ENCODE measurements at regions not wholly inside any gene's neighbourhood (a gene's known extent, or its start where the extent isn't known, plus 50 kb on each side); places are given as distances from the start of the nearest gene placed in this dataset.

DNA sequence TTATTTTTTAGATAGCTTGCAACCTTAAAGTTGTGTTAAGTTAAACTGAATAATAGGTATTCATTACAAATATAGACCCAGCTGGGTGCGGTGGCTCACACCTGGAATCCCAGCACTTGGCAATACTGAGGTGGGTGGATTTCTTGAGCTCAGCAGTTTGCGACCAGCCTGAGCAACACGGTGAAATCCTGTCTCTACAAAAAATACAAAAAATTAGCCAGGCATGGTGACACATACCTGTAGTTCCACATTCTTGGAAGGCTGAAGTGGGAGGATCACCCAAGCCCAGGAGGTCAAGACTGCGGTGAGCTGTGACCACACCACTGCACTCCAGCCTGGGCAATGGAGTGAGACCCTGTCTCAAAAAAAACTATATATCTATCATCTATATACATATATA, 386.5 kb downstream of the PCDH17 start (continued):
- TF ChIP-seq, protein P1, sequence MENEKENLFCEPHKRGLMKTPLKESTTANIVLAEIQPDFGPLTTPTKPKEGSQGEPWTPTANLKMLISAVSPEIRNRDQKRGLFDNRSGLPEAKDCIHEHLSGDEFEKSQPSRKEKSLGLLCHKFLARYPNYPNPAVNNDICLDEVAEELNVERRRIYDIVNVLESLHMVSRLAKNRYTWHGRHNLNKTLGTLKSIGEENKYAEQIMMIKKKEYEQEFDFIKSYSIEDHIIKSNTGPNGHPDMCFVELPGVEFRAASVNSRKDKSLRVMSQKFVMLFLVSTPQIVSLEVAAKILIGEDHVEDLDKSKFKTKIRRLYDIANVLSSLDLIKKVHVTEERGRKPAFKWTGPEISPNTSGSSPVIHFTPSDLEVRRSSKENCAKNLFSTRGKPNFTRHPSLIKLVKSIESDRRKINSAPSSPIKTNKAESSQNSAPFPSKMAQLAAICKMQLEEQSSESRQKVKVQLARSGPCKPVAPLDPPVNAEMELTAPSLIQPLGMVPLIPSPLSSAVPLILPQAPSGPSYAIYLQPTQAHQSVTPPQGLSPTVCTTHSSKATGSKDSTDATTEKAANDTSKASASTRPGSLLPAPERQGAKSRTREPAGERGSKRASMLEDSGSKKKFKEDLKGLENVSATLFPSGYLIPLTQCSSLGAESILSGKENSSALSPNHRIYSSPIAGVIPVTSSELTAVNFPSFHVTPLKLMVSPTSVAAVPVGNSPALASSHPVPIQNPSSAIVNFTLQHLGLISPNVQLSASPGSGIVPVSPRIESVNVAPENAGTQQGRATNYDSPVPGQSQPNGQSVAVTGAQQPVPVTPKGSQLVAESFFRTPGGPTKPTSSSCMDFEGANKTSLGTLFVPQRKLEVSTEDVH (IDR thresholded peaks at IDR 0.05; ENCODE audit: low read depth, partially characterized antibody): no peak
- TF ChIP-seq NFYA (IDR thresholded peaks at IDR 0.05; ENCODE audit: borderline replicate concordance, low read depth, low read length) (no peak), TBL1XR1 (IDR thresholded peaks at IDR 0.05; ENCODE audit: low read depth, low read length) (no peak), CBFB (IDR thresholded peaks at IDR 0.05; ENCODE audit: low read depth) (no peak), MTA3 (IDR thresholded peaks at IDR 0.05; ENCODE audit: borderline replicate concordance, low read length) (no peak)

GRCh38 chr13:58018865-58019264, 387.3 kb downstream of the PCDH17 start:
- in situ Hi-C loops (cut with MboI) (no loop called here), intact Hi-C loops (cut with micrococcal nuclease; ENCODE audit: unreplicated experiment) (no loop called here)
- no peak overlapping the region for H2AFZ ChIP-seq (ENCODE audit: control insufficient read depth, low read depth, low read length)
- POLR2A ChIA-PET: no interaction called here
- H3K9me3 ChIP-seq (replicated peaks; ENCODE audit: control insufficient read depth, insufficient read depth, low read length): no peaks in the 10 kb centered on the region
- H4K20me1 ChIP-seq (ENCODE audit: control insufficient read depth, insufficient read depth): no peaks in the 10 kb centered on the region
- RAD21 ChIA-PET (ENCODE audit: unreplicated experiment): no interaction called here
- 0% methylated on average over 1 of the region's 1 CpG for WGBS (ENCODE audit: insufficient coverage, insufficient replicate concordance, low lambda C conversion rate, missing lambda C conversion rate)
- no peaks in the 10 kb centered on the region for H3K4me1 ChIP-seq (ENCODE audit: control insufficient read depth, insufficient read depth, low read length)
- H3K27me3 ChIP-seq (replicated peaks in 1 of 2; ENCODE audit: control insufficient read depth in 2 of 2, insufficient read depth in 2 of 2, low read length in 1 of 2): no peaks in the 10 kb centered on the region
- no peak overlapping the region for H3K4me2 ChIP-seq (ENCODE audit: control insufficient read depth, insufficient read depth)
- FAIRE-seq (no peak), ATAC-seq (no peak), DNase-seq (ENCODE audit: low read depth, low spot score) (no peak)
- H3K9ac ChIP-seq (ENCODE audit: control insufficient read depth, insufficient read depth, low read length): no peak overlapping the region
- BruUV-seq (replicated peaks): no TSS peak
- SMC1A ChIA-PET (ENCODE audit: uncharacterized antibody, unreplicated experiment): no interaction called here
- H3K4me3 ChIP-seq: no peak overlapping the region
- H3K36me3 ChIP-seq (ENCODE audit: control insufficient read depth in 2 of 2, insufficient read depth in 2 of 2, low read length in 1 of 2): no peaks in the 10 kb centered on the region
- CTCF ChIA-PET: no interaction called here
- no peak overlapping the region for H3K27ac ChIP-seq (ENCODE audit: control insufficient read depth, insufficient read depth)
- H3K79me2 ChIP-seq (ENCODE audit: control insufficient read depth, insufficient read depth, low read length): no peaks in the 10 kb centered on the region
- TF ChIP-seq CTCF (IDR thresholded peaks at IDR 0.05 in 2 of 3, conservative IDR thresholded peaks at IDR 0.05 in 1 of 3; ENCODE audit: control insufficient read depth in 2 of 3, extremely low read depth in 1 of 3, insufficient read depth in 1 of 3, low read depth in 3 of 3, low read length in 3 of 3) (no peak), EED (IDR thresholded peaks at IDR 0.05; ENCODE audit: low read depth) (no peak), ELK1 (IDR thresholded peaks at IDR 0.05; ENCODE audit: low read depth, low read length) (no peak), MTA2 (IDR thresholded peaks at IDR 0.05; ENCODE audit: low read depth) (no peak), MEF2A (IDR thresholded peaks at IDR 0.05; ENCODE audit: insufficient read depth, low read depth, low read length) (no peak), YY1 (IDR thresholded peaks at IDR 0.05; ENCODE audit: low read depth, low read length) (no peak), ZNF24 (IDR thresholded peaks at IDR 0.05) (no peak), FOXM1 (IDR thresholded peaks at IDR 0.05; ENCODE audit: low read depth, low read length) (no peak), BHLHE40 (IDR thresholded peaks at IDR 0.05; ENCODE audit: borderline replicate concordance in 1 of 2, low read depth in 2 of 2, low read length in 1 of 2) (no peak), MTA3 (IDR thresholded peaks at IDR 0.05; ENCODE audit: borderline replicate concordance, low read length) (no peak), EGR1 (IDR thresholded peaks at IDR 0.05; ENCODE audit: borderline replicate concordance in 1 of 2, low read depth in 2 of 2, low read length in 2 of 2) (no peak), CBFB (IDR thresholded peaks at IDR 0.05; ENCODE audit: low read depth) (no peak), YBX1 (IDR thresholded peaks at IDR 0.05) (no peak), TAF1 (IDR thresholded peaks at IDR 0.05; ENCODE audit: borderline replicate concordance, low read depth, low read length) (no peak)
- TF ChIP-seq, protein P2, sequence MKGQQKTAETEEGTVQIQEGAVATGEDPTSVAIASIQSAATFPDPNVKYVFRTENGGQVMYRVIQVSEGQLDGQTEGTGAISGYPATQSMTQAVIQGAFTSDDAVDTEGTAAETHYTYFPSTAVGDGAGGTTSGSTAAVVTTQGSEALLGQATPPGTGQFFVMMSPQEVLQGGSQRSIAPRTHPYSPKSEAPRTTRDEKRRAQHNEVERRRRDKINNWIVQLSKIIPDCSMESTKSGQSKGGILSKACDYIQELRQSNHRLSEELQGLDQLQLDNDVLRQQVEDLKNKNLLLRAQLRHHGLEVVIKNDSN (IDR thresholded peaks at IDR 0.05; ENCODE audit: borderline replicate concordance, extremely low read length, insufficient read depth, low read depth, low read length): no peak
